ENCODE measurements at regions not wholly inside any gene's neighbourhood (a gene's known extent, or its start where the extent isn't known, plus 50 kb on each side); places are given as distances from the start of the nearest gene placed in this dataset.

GRCh38 chr17:15157051-15157450 is 108.1 kb downstream of the PMP22 start (continued):
- TF ChIP-seq DNMT1 (CRISPR knock-in tag; IDR thresholded peaks at IDR 0.05) = no peak

DNA sequence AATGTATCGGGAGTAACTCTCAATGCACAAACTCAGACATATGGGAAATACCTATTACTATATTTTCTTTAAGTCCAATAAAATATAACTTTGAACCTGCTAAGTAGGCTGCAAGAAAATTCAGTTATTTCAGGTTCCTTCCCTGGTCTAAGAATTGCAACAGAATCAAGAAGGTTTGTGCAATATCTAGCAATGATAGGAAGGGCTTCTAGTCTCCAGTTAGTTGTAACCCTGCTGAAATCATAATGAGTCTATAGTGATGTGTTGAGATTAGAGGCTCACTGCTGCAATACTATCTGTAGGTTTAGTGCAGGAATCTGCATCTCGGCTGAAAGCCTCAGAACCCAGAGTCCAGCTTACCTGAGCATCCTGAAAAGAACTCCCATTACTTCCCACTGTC is 110.5 kb downstream of the PMP22 start:
- no peak overlapping the region for H3K9ac ChIP-seq (ENCODE audit: insufficient read depth, low read depth, low read length)
- no peak for DNase-seq (ENCODE audit: low spot score)
- in situ Hi-C loops (cut with HindIII; ENCODE audit: extremely low pct_ligation_motif_present, low pct_unique_long_range_greater_than_20kb) (no loop called here), intact Hi-C loops (cut with micrococcal nuclease; ENCODE audit: unreplicated experiment) (loop anchor here (1.0 kb wide), 1 partner anchor 14 kb away; no protein-coding TSS in a partner anchor)
- WGBS (ENCODE audit: low lambda C conversion rate) = 44% methylated on average over 2 of the region's 2 CpGs
- FAIRE-seq = no peak
- no peak overlapping the region for H3K27ac ChIP-seq (ENCODE audit: extremely low read length, insufficient read depth, low read length)
- no peaks in the 10 kb centered on the region for H3K79me2 ChIP-seq (ENCODE audit: insufficient read depth, low read length)
- H3K4me2 ChIP-seq (ENCODE audit: low read depth, low read length) = no peak overlapping the region
- peaks cover 0 to 7% of the 10 kb centered on the region in 2 experiments; a peak in 1 of 5 replicates for H3K27me3 ChIP-seq (ENCODE audit: control insufficient read depth in 1 of 2, insufficient read depth in 2 of 2, low read length in 2 of 2)
- no peaks in the 10 kb centered on the region for H4K20me1 ChIP-seq (ENCODE audit: insufficient read depth, low read length)
- ChIA-PET POLR2A (no interaction called here), CTCF (ENCODE audit: low intra/inter-chr PET ratio, low total read pairs) (no interaction called here)
- BruUV-seq (replicated peaks) = no TSS peak
- no peaks in the 10 kb centered on the region for H3K4me1 ChIP-seq (ENCODE audit: insufficient read depth, low read length)
- no peak overlapping the region for H2AFZ ChIP-seq (ENCODE audit: low read length)
- ATAC-seq = no peak
- no peaks in the 10 kb centered on the region for H3K9me3 ChIP-seq (ENCODE audit: low read length)
- no peak overlapping the region for H3K4me3 ChIP-seq (replicated peaks in 1 of 3; ENCODE audit: insufficient read depth in 1 of 3, low read depth in 2 of 3, low read length in 3 of 3)
- H3K36me3 ChIP-seq (replicated peaks in 1 of 2; ENCODE audit: control insufficient read depth in 1 of 2, insufficient read depth in 2 of 2, low read length in 2 of 2) = no peaks in the 10 kb centered on the region
- TF ChIP-seq YEATS2 (CRISPR knock-in tag; IDR thresholded peaks at IDR 0.05; ENCODE audit: borderline replicate concordance) (no peak), ZNF280B (CRISPR knock-in tag; IDR thresholded peaks at IDR 0.05; ENCODE audit: borderline replicate concordance) (no peak), ZNF792 (CRISPR knock-in tag; IDR thresholded peaks at IDR 0.05) (no peak), MYPOP (CRISPR knock-in tag; IDR thresholded peaks at IDR 0.05) (no peak)
- TF ChIP-seq, protein P1, sequence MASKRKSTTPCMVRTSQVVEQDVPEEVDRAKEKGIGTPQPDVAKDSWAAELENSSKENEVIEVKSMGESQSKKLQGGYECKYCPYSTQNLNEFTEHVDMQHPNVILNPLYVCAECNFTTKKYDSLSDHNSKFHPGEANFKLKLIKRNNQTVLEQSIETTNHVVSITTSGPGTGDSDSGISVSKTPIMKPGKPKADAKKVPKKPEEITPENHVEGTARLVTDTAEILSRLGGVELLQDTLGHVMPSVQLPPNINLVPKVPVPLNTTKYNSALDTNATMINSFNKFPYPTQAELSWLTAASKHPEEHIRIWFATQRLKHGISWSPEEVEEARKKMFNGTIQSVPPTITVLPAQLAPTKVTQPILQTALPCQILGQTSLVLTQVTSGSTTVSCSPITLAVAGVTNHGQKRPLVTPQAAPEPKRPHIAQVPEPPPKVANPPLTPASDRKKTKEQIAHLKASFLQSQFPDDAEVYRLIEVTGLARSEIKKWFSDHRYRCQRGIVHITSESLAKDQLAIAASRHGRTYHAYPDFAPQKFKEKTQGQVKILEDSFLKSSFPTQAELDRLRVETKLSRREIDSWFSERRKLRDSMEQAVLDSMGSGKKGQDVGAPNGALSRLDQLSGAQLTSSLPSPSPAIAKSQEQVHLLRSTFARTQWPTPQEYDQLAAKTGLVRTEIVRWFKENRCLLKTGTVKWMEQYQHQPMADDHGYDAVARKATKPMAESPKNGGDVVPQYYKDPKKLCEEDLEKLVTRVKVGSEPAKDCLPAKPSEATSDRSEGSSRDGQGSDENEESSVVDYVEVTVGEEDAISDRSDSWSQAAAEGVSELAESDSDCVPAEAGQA (IDR thresholded peaks at IDR 0.05; ENCODE audit: low read depth) = no peak
- TF ChIP-seq, protein P1 (CRISPR knock-in tag; IDR thresholded peaks at IDR 0.05; ENCODE audit: borderline replicate concordance) = no peak

All from HepG2 (cell line).